B cell (primary cell): ENCODE measurements at regions not wholly inside any gene's neighbourhood (a gene's known extent, or its start where the extent isn't known, plus 50 kb on each side); places are given as distances from the start of the nearest gene placed in this dataset.

Experiments used
- EZH2 ChIP-seq: IDR thresholded peaks from 2 replicates; pipeline ENCODE4 v1.6.1; 2012; ENCODE audit warnings: borderline replicate concordance, low read depth, mild to moderate bottlenecking, moderate library complexity, low read length; ENCODE audit not compliant: insufficient read depth, poor library complexity, severe bottlenecking
- TF ChIP-seq, protein P1 (sequence below): fragments of 200-600 bp; IDR thresholded peaks from one replicate; pipeline ENCODE4 v1.8.0; 2022; ENCODE audit warnings: antibody characterized with exemption, mild to moderate bottlenecking

DNA sequence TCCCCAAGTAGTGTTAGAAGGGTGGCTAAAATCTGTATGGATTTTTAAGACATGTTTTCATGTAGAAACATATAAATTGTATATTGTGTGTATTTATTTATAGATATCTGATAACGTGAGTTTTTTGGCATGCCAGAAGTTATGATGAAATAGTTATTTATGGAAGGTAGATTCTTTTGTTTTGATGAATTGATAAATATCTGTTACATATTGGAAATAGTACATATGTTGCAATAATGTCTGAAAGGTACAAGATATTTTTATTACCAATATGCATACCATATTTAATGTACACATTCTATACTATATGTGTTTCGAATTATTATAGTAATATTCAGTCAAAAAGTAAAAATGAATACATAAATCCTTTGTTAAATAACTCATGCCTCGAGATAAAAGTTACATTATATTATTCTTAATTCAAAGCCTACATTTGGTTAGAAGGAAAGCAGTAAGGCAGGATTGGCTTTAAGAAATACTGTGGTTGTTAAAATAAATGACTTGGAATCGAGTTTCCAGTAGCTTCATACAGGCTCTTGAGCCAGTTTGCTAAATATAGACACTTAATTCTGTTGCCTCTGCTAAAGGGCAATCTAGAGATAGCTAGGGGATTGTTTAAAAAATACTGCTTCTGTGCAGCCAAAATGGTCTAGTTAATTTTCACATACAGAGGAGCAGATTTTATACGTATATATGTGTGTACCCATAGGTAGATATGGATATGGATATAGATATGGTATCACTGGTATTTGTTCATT is 1175.1 kb upstream of the B3GALT2 start:
- TF ChIP-seq, protein P1, sequence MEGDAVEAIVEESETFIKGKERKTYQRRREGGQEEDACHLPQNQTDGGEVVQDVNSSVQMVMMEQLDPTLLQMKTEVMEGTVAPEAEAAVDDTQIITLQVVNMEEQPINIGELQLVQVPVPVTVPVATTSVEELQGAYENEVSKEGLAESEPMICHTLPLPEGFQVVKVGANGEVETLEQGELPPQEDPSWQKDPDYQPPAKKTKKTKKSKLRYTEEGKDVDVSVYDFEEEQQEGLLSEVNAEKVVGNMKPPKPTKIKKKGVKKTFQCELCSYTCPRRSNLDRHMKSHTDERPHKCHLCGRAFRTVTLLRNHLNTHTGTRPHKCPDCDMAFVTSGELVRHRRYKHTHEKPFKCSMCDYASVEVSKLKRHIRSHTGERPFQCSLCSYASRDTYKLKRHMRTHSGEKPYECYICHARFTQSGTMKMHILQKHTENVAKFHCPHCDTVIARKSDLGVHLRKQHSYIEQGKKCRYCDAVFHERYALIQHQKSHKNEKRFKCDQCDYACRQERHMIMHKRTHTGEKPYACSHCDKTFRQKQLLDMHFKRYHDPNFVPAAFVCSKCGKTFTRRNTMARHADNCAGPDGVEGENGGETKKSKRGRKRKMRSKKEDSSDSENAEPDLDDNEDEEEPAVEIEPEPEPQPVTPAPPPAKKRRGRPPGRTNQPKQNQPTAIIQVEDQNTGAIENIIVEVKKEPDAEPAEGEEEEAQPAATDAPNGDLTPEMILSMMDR: no peak
- TF ChIP-seq EZH2: no peak
